Naive thymus-derived CD8-positive, alpha-beta T cell (primary cell): ENCODE measurements at regions not wholly inside any gene's neighbourhood (a gene's known extent, or its start where the extent isn't known, plus 50 kb on each side); places are given as distances from the start of the nearest gene placed in this dataset.

Experiments
- ATAC-seq, 2 donors: fragments of 150-1000 bp; cut with Tn5 transposase in 1 of 2; sonication (Bioruptor Pico), chemical (Tn5 transposase) in 1 of 2; 1 replicate in 1 of 2; 2 replicates in 1 of 2; pipeline ENCODE4 v1.10.0; 2021; ENCODE audit warnings: mild to moderate bottlenecking in 2 of 2, moderate library complexity in 2 of 2
- POLR2A ChIA-PET: fragments of 350-600 bp; sonication (Branson Sonifier 250); formaldehyde crosslinking; loops from one replicate; lab custom pipeline; 2021; ENCODE audit warnings: antibody characterized with exemption; lab: Charles Lee
- DNase-seq, 10 donors: peaks; one replicate each; pipeline versions ENCODE4 v3.0.0 to v3.0.0-alpha.2; 2020 to 2022
- H3K27ac Mint-ChIP-seq, 10 donors: one replicate each; pipeline ENCODE4 v1.8.0; 2020 to 2022; ENCODE audit warnings: mild to moderate bottlenecking in 10 of 10, mixed read lengths in 10 of 10, moderate library complexity in 4 of 10, inconsistent platforms in 1 of 10
- H3K27me3 Mint-ChIP-seq, 5 donors: one replicate each; pipeline ENCODE4 v1.8.0; 2021 to 2022; ENCODE audit warnings: mixed read lengths in 5 of 5
- H3K36me3 Mint-ChIP-seq, 3 donors: one replicate each; pipeline ENCODE4 v1.8.0; 2020 to 2022; ENCODE audit warnings: mixed read lengths in 3 of 3, mild to moderate bottlenecking in 2 of 3, inconsistent platforms in 1 of 3
- H3K4me1 Mint-ChIP-seq, 4 donors: one replicate each; pipeline ENCODE4 v1.8.0; 2021 to 2022; ENCODE audit warnings: mixed read lengths in 4 of 4
- H3K4me3 Mint-ChIP-seq, 10 donors: one replicate each; pipeline ENCODE4 v1.8.0; 2020 to 2022; ENCODE audit warnings: mild to moderate bottlenecking in 10 of 10, mixed read lengths in 10 of 10, moderate library complexity in 6 of 10, inconsistent platforms in 1 of 10
- H3K9me3 Mint-ChIP-seq, 9 donors: one replicate each; pipeline ENCODE4 v1.8.0; 2020 to 2022; ENCODE audit warnings: mixed read lengths in 9 of 9, mild to moderate bottlenecking in 3 of 9, inconsistent platforms in 1 of 9, moderate library complexity in 1 of 9

GRCh38 chr3:132841621-132842020 is 119.4 kb upstream of the NPHP3 start:
- H3K27me3 Mint-ChIP-seq: peaks cover 4 to 36% (median 15%) of the 10 kb centered on the region in 5 donors
- ATAC-seq (no peak), DNase-seq (no peak)
- H3K9me3 Mint-ChIP-seq: no peaks in the 10 kb centered on the region
- no peak overlapping the region for H3K27ac Mint-ChIP-seq
- POLR2A ChIA-PET: no interaction called here
- H3K36me3 Mint-ChIP-seq: no peaks in the 10 kb centered on the region
- H3K4me3 Mint-ChIP-seq: no peak overlapping the region
- no peaks in the 10 kb centered on the region for H3K4me1 Mint-ChIP-seq

GRCh38 chr3:132840201-132840700 is 118.0 kb upstream of the NPHP3 start:
- H3K27me3 Mint-ChIP-seq: peaks cover 4 to 45% (median 17%) of the 10 kb centered on the region in 5 donors
- no peaks in the 10 kb centered on the region for H3K36me3 Mint-ChIP-seq
- H3K4me3 Mint-ChIP-seq: no peak overlapping the region
- no peak overlapping the region for H3K27ac Mint-ChIP-seq
- H3K9me3 Mint-ChIP-seq: no peaks in the 10 kb centered on the region
- H3K4me1 Mint-ChIP-seq: no peaks in the 10 kb centered on the region
- ATAC-seq (no peak), DNase-seq (no peak)
- POLR2A ChIA-PET: no interaction called here

GRCh38 chr3:132838477-132838876 is 116.3 kb upstream of the NPHP3 start:
- Mint-ChIP-seq H3K9me3 (no peaks in the 10 kb centered on the region), H3K27me3 (peaks cover 4 to 38% (median 17%) of the 10 kb centered on the region in 5 donors), H3K27ac (no peak overlapping the region), H3K4me3 (no peak overlapping the region), H3K4me1 (no peaks in the 10 kb centered on the region), H3K36me3 (no peaks in the 10 kb centered on the region)
- ATAC-seq (no peak), DNase-seq (no peak)
- POLR2A ChIA-PET: no interaction called here

- DNase-seq (no peak), ATAC-seq (no peak)
- Mint-ChIP-seq H3K36me3 (no peaks in the 10 kb centered on the region), H3K27me3 (peaks cover 4 to 33% (median 13%) of the 10 kb centered on the region in 5 donors), H3K4me3 (no peak overlapping the region), H3K4me1 (no peaks in the 10 kb centered on the region), H3K9me3 (no peaks in the 10 kb centered on the region), H3K27ac (no peak overlapping the region)
- POLR2A ChIA-PET: no interaction called here
Measured at GRCh38 chr3:132837615-132838014, 115.4 kb upstream of the NPHP3 start.

- Mint-ChIP-seq H3K36me3 (no peaks in the 10 kb centered on the region), H3K4me1 (no peaks in the 10 kb centered on the region), H3K27me3 (peaks cover 3 to 26% (median 8%) of the 10 kb centered on the region in 5 donors), H3K27ac (no peak overlapping the region), H3K4me3 (no peak overlapping the region), H3K9me3 (no peaks in the 10 kb centered on the region)
- POLR2A ChIA-PET: no interaction called here
- DNase-seq (no peak), ATAC-seq (no peak)
Measured at GRCh38 chr3:132834356-132834755, 112.1 kb upstream of the NPHP3 start.

GRCh38 chr3:132829101-132829500 is 106.9 kb upstream of the NPHP3 start:
- H3K4me1 Mint-ChIP-seq: no peaks in the 10 kb centered on the region
- H3K4me3 Mint-ChIP-seq: no peak overlapping the region

GRCh38 chr3:132822837-132823236 is 100.6 kb upstream of the NPHP3 start:
- peaks cover 4 to 27% (median 15%) of the 10 kb centered on the region in 5 donors for H3K27me3 Mint-ChIP-seq
- POLR2A ChIA-PET: no interaction called here
- ATAC-seq (no peak), DNase-seq (no peak)
- peaks cover 0 to 1% (median 0%) of the 10 kb centered on the region in 9 donors for H3K9me3 Mint-ChIP-seq
- H3K36me3 Mint-ChIP-seq: no peaks in the 10 kb centered on the region
- no peaks in the 10 kb centered on the region for H3K4me1 Mint-ChIP-seq
- no peak overlapping the region for H3K4me3 Mint-ChIP-seq
- no peak overlapping the region for H3K27ac Mint-ChIP-seq

More at GRCh38 chr3:132829101-132829500, 106.9 kb upstream of the NPHP3 start:
- POLR2A ChIA-PET: no interaction called here
- no peaks in the 10 kb centered on the region for H3K36me3 Mint-ChIP-seq
- no peak for DNase-seq
- no peak for ATAC-seq
- H3K27ac Mint-ChIP-seq: no peak overlapping the region
- H3K27me3 Mint-ChIP-seq: peaks cover 0 to 19% (median 3%) of the 10 kb centered on the region in 5 donors
- H3K9me3 Mint-ChIP-seq: peaks cover 0 to 3% (median 0%) of the 10 kb centered on the region in 9 donors

GRCh38 chr3:132822266-132822665 is 100.1 kb upstream of the NPHP3 start:
- H3K9me3 Mint-ChIP-seq: peaks cover 0 to 1% (median 0%) of the 10 kb centered on the region in 9 donors
- POLR2A ChIA-PET: no interaction called here
- H3K4me1 Mint-ChIP-seq: no peaks in the 10 kb centered on the region
- DNase-seq: no peak
- no peak for ATAC-seq
- no peak overlapping the region for H3K27ac Mint-ChIP-seq
- H3K4me3 Mint-ChIP-seq: no peak overlapping the region
- no peaks in the 10 kb centered on the region for H3K36me3 Mint-ChIP-seq
- H3K27me3 Mint-ChIP-seq: peaks cover 4 to 33% (median 19%) of the 10 kb centered on the region in 5 donors

- Mint-ChIP-seq H3K9me3 (no peaks in the 10 kb centered on the region), H3K27me3 (peaks cover 4 to 41% (median 17%) of the 10 kb centered on the region in 5 donors), H3K36me3 (no peaks in the 10 kb centered on the region), H3K4me3 (no peak overlapping the region), H3K27ac (no peak overlapping the region), H3K4me1 (no peaks in the 10 kb centered on the region)
- ATAC-seq (no peak), DNase-seq (no peak)
- POLR2A ChIA-PET: no interaction called here
Measured at GRCh38 chr3:132821314-132821713, 99.1 kb upstream of the NPHP3 start.

GRCh38 chr3:132818251-132818650 is 96.0 kb upstream of the NPHP3 start:
- POLR2A ChIA-PET: no interaction called here
- H3K9me3 Mint-ChIP-seq: peaks cover 0 to 5% (median 2%) of the 10 kb centered on the region in 9 donors
- no peak overlapping the region for H3K4me3 Mint-ChIP-seq
- ATAC-seq (no peak), DNase-seq (no peak)
- H3K36me3 Mint-ChIP-seq: peaks cover 0 to 2% (median 0%) of the 10 kb centered on the region in 3 donors
- no peaks in the 10 kb centered on the region for H3K4me1 Mint-ChIP-seq
- H3K27me3 Mint-ChIP-seq: peaks cover 5 to 46% (median 21%) of the 10 kb centered on the region in 5 donors
- H3K27ac Mint-ChIP-seq: no peak overlapping the region

- no peak overlapping the region for H3K4me3 Mint-ChIP-seq
- H3K9me3 Mint-ChIP-seq: peaks cover 0 to 10% (median 4%) of the 10 kb centered on the region in 9 donors
- no peaks in the 10 kb centered on the region for H3K4me1 Mint-ChIP-seq
- no peak for ATAC-seq
- no peak for DNase-seq
- peaks cover 7 to 52% (median 24%) of the 10 kb centered on the region in 5 donors for H3K27me3 Mint-ChIP-seq
- H3K27ac Mint-ChIP-seq: no peak overlapping the region
- peaks cover 0 to 5% (median 0%) of the 10 kb centered on the region in 3 donors for H3K36me3 Mint-ChIP-seq
- POLR2A ChIA-PET: no interaction called here
Measured at GRCh38 chr3:132817646-132818177, 95.5 kb upstream of the NPHP3 start.

GRCh38 chr3:132805071-132805470 is 82.9 kb upstream of the NPHP3 start:
- H3K36me3 Mint-ChIP-seq: no peaks in the 10 kb centered on the region
- ATAC-seq: no peak
- POLR2A ChIA-PET: no interaction called here

GRCh38 chr3:132804498-132804897 is 82.3 kb upstream of the NPHP3 start:
- H3K27ac Mint-ChIP-seq: no peak overlapping the region
- POLR2A ChIA-PET: no interaction called here

More at GRCh38 chr3:132805071-132805470, 82.9 kb upstream of the NPHP3 start:
- H3K4me1 Mint-ChIP-seq: no peaks in the 10 kb centered on the region
- peaks cover 0 to 8% (median 3%) of the 10 kb centered on the region in 5 donors for H3K27me3 Mint-ChIP-seq
- DNase-seq: no peak
- no peak overlapping the region for H3K4me3 Mint-ChIP-seq
- H3K27ac Mint-ChIP-seq: no peak overlapping the region
- H3K9me3 Mint-ChIP-seq: peaks cover 0 to 6% (median 0%) of the 10 kb centered on the region in 9 donors

GRCh38 chr3:132803889-132804288 is 81.7 kb upstream of the NPHP3 start:
- Mint-ChIP-seq H3K27me3 (peaks cover 0 to 9% (median 3%) of the 10 kb centered on the region in 5 donors), H3K27ac (no peak overlapping the region), H3K36me3 (no peaks in the 10 kb centered on the region), H3K9me3 (peaks cover 0 to 3% (median 0%) of the 10 kb centered on the region in 9 donors), H3K4me1 (no peaks in the 10 kb centered on the region), H3K4me3 (no peak overlapping the region)
- ATAC-seq (no peak), DNase-seq (no peak)
- POLR2A ChIA-PET: no interaction called here

More at GRCh38 chr3:132804498-132804897, 82.3 kb upstream of the NPHP3 start:
- Mint-ChIP-seq H3K27me3 (peaks cover 0 to 9% (median 3%) of the 10 kb centered on the region in 5 donors), H3K4me1 (no peaks in the 10 kb centered on the region), H3K4me3 (no peak overlapping the region), H3K9me3 (peaks cover 0 to 3% (median 0%) of the 10 kb centered on the region in 9 donors), H3K36me3 (no peaks in the 10 kb centered on the region)
- DNase-seq (no peak), ATAC-seq (no peak)
